ENCODE measurements at regions not wholly inside any gene's neighbourhood (a gene's known extent, or its start where the extent isn't known, plus 50 kb on each side); places are given as distances from the start of the nearest gene placed in this dataset.

GRCh38 chr3:189567322-189567721 lies 63.9 kb upstream of the TP63 start:
- H3K27me3 Mint-ChIP-seq (ENCODE audit: low read depth), result no peaks in the 10 kb centered on the region
- ChIA-PET POLR2A (no interaction called here), CTCF (no interaction called here)
- no peak overlapping the region for H3K4me3 Mint-ChIP-seq
- TF ChIP-seq IRF2 (CRISPR knock-in tag; IDR thresholded peaks at IDR 0.05; ENCODE audit: borderline replicate concordance, low read depth), result no peak
- no peak for TF ChIP-seq ZBTB21 (CRISPR knock-in tag; IDR thresholded peaks at IDR 0.05; ENCODE audit: borderline replicate concordance)
- no peak for TF ChIP-seq MYBL2 (CRISPR knock-in tag; IDR thresholded peaks at IDR 0.05)
- no peak for TF ChIP-seq JAZF1 (CRISPR knock-in tag; IDR thresholded peaks at IDR 0.05)
- no peak for TF ChIP-seq E2F4 (CRISPR knock-in tag; IDR thresholded peaks at IDR 0.05; ENCODE audit: borderline replicate concordance, low read depth)
- no peak for TF ChIP-seq SMAD4 (CRISPR knock-in tag; IDR thresholded peaks at IDR 0.05)
- no peak for TF ChIP-seq ZNF671 (CRISPR knock-in tag; IDR thresholded peaks at IDR 0.05)
- TF ChIP-seq SMAD3 (CRISPR knock-in tag; IDR thresholded peaks at IDR 0.05; ENCODE audit: borderline replicate concordance), result no peak
- TF ChIP-seq CREM (CRISPR knock-in tag; IDR thresholded peaks at IDR 0.05), result no peak
- TF ChIP-seq NR1H2 (CRISPR knock-in tag; IDR thresholded peaks at IDR 0.05), result no peak
- no peak for TF ChIP-seq ZSCAN18 (CRISPR knock-in tag; IDR thresholded peaks at IDR 0.05)
- TF ChIP-seq NR2C2 (CRISPR knock-in tag; IDR thresholded peaks at IDR 0.05), result no peak
- no peak for TF ChIP-seq ZNF317 (CRISPR knock-in tag; IDR thresholded peaks at IDR 0.05; ENCODE audit: borderline replicate concordance, low read depth)
- no peak for TF ChIP-seq GTF2I (CRISPR knock-in tag; conservative IDR thresholded peaks at IDR 0.05)
- no peak for TF ChIP-seq ZNF232 (CRISPR knock-in tag; IDR thresholded peaks at IDR 0.05)
- H3K36me3 Mint-ChIP-seq, result no peaks in the 10 kb centered on the region
- H3K27ac Mint-ChIP-seq, result no peak overlapping the region
- H3K4me1 Mint-ChIP-seq, result peaks cover 5% of the 10 kb centered on the region
- H3K9me3 Mint-ChIP-seq, result no peaks in the 10 kb centered on the region
- DNase-seq (ENCODE audit: low spot score) (no peak), ATAC-seq (no peak)

GRCh38 chr3:189567766-189568420 lies 63.3 kb upstream of the TP63 start:
- H3K4me1 Mint-ChIP-seq, result peaks cover 5% of the 10 kb centered on the region
- ChIA-PET CTCF (no interaction called here), POLR2A (no interaction called here)
- DNase-seq (ENCODE audit: low spot score) (no peak), ATAC-seq (no peak)
- H3K27me3 Mint-ChIP-seq (ENCODE audit: low read depth), result no peaks in the 10 kb centered on the region
- no peaks in the 10 kb centered on the region for H3K9me3 Mint-ChIP-seq
- no peak overlapping the region for H3K27ac Mint-ChIP-seq
- H3K36me3 Mint-ChIP-seq, result no peaks in the 10 kb centered on the region
- no peak overlapping the region for H3K4me3 Mint-ChIP-seq
- TF ChIP-seq MLX (CRISPR knock-in tag; IDR thresholded peaks at IDR 0.05) (no peak), ATF1 (CRISPR knock-in tag; IDR thresholded peaks at IDR 0.05) (no peak), NFYB (CRISPR knock-in tag; conservative IDR thresholded peaks at IDR 0.05; ENCODE audit: low read depth) (no peak), CREB1 (CRISPR knock-in tag; IDR thresholded peaks at IDR 0.05) (no peak), ZNF423 (CRISPR knock-in tag; IDR thresholded peaks at IDR 0.05) (no peak), ETV6 (CRISPR knock-in tag; IDR thresholded peaks at IDR 0.05) (no peak), KAT7 (CRISPR knock-in tag; IDR thresholded peaks at IDR 0.05; ENCODE audit: borderline replicate concordance) (no peak), ATF3 (CRISPR knock-in tag; conservative IDR thresholded peaks at IDR 0.05) (no peak), ZNF532 (CRISPR knock-in tag; IDR thresholded peaks at IDR 0.05; ENCODE audit: borderline replicate concordance) (no peak), FOXP1 (CRISPR knock-in tag; IDR thresholded peaks at IDR 0.05; ENCODE audit: borderline replicate concordance) (no peak), NR2C2 (CRISPR knock-in tag; IDR thresholded peaks at IDR 0.05) (no peak), EMX1 (CRISPR knock-in tag; IDR thresholded peaks at IDR 0.05) (no peak), IRF1 (CRISPR knock-in tag; IDR thresholded peaks at IDR 0.05) (no peak), E2F5 (CRISPR knock-in tag; IDR thresholded peaks at IDR 0.05) (no peak), TP53 (CRISPR knock-in tag; IDR thresholded peaks at IDR 0.05) (no peak)

Data from WTC11 (cell line).